Upper lobe of left lung (tissue), 4 donors: ENCODE measurements at regions not wholly inside any gene's neighbourhood (a gene's known extent, or its start where the extent isn't known, plus 50 kb on each side); places are given as distances from the start of the nearest gene placed in this dataset.

Experiments
- CTCF ChIP-seq, 6 experiments: fragments of 450-650 bp in 4 of 6; fragments of 200-600 bp in 2 of 6; sonication (generic) in 2 of 6; IDR thresholded peaks; one replicate each; pipeline ENCODE4 v1.5.1; 2016 to 2019; ENCODE audit warnings: antibody characterized with exemption in 6 of 6
- EP300 ChIP-seq, 4 donors: sonication (generic); formaldehyde crosslinking; IDR thresholded peaks; one replicate each; pipeline ENCODE4 v1.5.1; 2017; ENCODE audit warnings: antibody characterized with exemption in 4 of 4, control low read depth in 2 of 4
- POLR2A ChIP-seq, 4 donors: fragments of 450-650 bp; IDR thresholded peaks; one replicate each; pipeline ENCODE4 v1.5.1; 2016 to 2017; ENCODE audit warnings: antibody characterized with exemption in 4 of 4, mild to moderate bottlenecking in 2 of 4

- TF ChIP-seq POLR2A (IDR thresholded peaks at IDR 0.05) = no peak
- no peak for TF ChIP-seq CTCF (IDR thresholded peaks at IDR 0.05)
- no peak for TF ChIP-seq EP300 (IDR thresholded peaks at IDR 0.05)
Measured at GRCh38 chr1:76759171-76759860, 108.0 kb upstream of the ST6GALNAC5 start.
